ENCODE measurements at regions not wholly inside any gene's neighbourhood (a gene's known extent, or its start where the extent isn't known, plus 50 kb on each side); places are given as distances from the start of the nearest gene placed in this dataset.

DNA sequence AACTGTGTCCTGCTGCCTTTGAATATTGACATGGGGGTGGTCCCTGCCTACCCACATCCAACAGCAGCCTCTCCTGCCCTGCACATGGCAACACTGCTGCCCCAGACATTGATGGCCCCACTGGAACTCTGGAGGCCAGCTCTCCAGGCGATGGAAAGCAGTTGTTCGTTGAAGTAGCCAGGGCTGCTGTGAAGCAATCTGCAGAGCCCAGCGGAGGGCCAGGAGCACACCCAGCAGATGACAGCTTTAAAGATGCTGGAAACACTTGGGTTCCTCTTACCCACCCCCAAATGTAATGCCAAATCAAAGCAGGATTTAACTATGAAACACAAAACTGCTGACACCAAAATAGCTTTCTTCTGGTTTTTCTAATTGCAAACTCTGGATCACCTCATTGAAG lies 165.6 kb upstream of the NAV2 start:
- Histone ChIP-seq H3K36me3 (ENCODE audit: control insufficient read depth, insufficient read depth, low read length) (no peaks in the 10 kb centered on the region), H3K27me3 (ENCODE audit: control insufficient read depth, insufficient read depth, low read length) (peaks cover 3% of the 10 kb centered on the region), H3K4me3 (ENCODE audit: low read depth, low read length) (no peak overlapping the region)
- TF ChIP-seq, protein P1, sequence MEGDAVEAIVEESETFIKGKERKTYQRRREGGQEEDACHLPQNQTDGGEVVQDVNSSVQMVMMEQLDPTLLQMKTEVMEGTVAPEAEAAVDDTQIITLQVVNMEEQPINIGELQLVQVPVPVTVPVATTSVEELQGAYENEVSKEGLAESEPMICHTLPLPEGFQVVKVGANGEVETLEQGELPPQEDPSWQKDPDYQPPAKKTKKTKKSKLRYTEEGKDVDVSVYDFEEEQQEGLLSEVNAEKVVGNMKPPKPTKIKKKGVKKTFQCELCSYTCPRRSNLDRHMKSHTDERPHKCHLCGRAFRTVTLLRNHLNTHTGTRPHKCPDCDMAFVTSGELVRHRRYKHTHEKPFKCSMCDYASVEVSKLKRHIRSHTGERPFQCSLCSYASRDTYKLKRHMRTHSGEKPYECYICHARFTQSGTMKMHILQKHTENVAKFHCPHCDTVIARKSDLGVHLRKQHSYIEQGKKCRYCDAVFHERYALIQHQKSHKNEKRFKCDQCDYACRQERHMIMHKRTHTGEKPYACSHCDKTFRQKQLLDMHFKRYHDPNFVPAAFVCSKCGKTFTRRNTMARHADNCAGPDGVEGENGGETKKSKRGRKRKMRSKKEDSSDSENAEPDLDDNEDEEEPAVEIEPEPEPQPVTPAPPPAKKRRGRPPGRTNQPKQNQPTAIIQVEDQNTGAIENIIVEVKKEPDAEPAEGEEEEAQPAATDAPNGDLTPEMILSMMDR (IDR thresholded peaks at IDR 0.05; ENCODE audit: insufficient read depth, low read length, severe bottlenecking), result no peak
- FAIRE-seq, result no peak
- DNase-seq (ENCODE audit: low read depth), result no peak

DNA sequence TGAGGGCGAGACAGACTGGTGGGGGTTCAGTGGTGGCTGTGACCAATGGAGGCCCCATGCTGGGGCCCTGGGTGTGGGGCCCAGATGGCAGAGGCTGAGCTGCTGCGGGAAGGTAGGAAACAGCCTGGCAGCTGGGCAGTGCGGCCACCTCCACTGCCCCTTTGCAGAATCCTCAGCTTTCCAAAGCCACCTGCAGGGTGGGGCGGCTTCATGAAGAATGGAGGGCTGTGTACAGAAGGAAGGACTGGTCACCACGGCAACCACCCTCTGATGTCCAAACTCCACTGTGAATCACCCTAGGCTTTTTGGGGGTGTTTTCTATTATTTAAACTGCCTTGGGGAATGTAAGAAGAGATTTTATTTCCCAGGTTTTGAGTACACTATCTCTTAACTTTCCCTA lies 166.3 kb upstream of the NAV2 start:
- no peak for DNase-seq (ENCODE audit: low read depth)
- H3K36me3 ChIP-seq (ENCODE audit: control insufficient read depth, insufficient read depth, low read length), result no peaks in the 10 kb centered on the region
- TF ChIP-seq, protein P1 (IDR thresholded peaks at IDR 0.05; ENCODE audit: insufficient read depth, low read length, severe bottlenecking), result no peak
- H3K4me3 ChIP-seq (ENCODE audit: low read depth, low read length), result no peak overlapping the region
- no peak for FAIRE-seq
- peaks cover under 1% of the 10 kb centered on the region for H3K27me3 ChIP-seq (ENCODE audit: control insufficient read depth, insufficient read depth, low read length)

DNA sequence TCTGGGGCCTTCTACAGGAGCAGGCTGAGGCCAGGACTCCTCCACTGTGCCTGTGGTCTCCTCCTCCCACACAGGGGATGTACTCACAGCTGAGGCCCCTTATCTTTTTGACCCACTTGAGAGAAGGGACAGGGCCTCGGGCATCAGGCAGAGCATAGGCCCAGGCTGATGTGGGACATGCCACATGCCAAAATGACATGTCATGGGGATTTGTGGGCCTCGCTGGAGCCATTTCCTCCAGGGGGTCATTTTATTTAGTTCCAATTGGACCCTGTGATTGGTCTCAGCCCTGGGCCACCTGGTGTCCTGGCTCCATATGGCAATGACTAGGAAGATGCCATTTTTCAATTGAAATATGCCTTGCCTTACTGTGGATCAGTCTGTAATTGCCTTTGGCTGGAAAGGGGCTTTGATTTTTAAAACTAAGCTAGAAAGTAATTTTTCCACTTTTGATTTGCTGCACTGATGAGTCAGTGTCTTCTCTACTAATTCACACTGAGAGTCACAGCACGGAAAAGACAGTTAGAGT lies 171.1 kb upstream of the NAV2 start:
- Histone ChIP-seq H3K27me3 (ENCODE audit: control insufficient read depth, insufficient read depth, low read length) (peaks cover 2% of the 10 kb centered on the region), H3K4me3 (ENCODE audit: low read depth, low read length) (no peak overlapping the region), H3K36me3 (ENCODE audit: control insufficient read depth, insufficient read depth, low read length) (no peaks in the 10 kb centered on the region)
- FAIRE-seq, result no peak
- TF ChIP-seq, protein P1 (IDR thresholded peaks at IDR 0.05; ENCODE audit: insufficient read depth, low read length, severe bottlenecking), result no peak
- DNase-seq (ENCODE audit: low read depth), result no peak

DNA sequence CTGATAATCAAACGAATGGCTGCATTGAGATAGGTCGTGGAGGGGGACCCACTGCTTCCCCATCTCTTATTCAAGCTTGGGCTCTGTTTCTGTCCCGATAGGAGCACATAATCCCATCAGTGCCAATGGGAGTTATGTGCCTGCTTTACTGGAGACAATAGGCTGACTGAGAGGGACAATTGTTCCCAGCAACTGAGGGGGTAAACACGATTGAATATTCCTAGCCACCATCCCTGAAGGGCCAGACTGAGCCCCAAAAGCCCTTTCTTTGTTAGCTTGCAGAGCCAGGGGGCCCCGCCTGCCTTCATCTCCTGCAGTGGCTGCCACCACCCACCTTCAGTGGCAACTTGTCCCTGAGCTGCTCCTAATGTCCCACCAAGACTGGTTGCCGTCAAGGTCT lies 172.8 kb upstream of the NAV2 start:
- Histone ChIP-seq H3K4me3 (ENCODE audit: low read depth, low read length) (no peak overlapping the region), H3K36me3 (ENCODE audit: control insufficient read depth, insufficient read depth, low read length) (no peaks in the 10 kb centered on the region), H3K27me3 (ENCODE audit: control insufficient read depth, insufficient read depth, low read length) (peaks cover 3% of the 10 kb centered on the region)
- TF ChIP-seq, protein P1 (IDR thresholded peaks at IDR 0.05; ENCODE audit: insufficient read depth, low read length, severe bottlenecking), result no peak
- FAIRE-seq (no peak), DNase-seq (ENCODE audit: low read depth) (no peak)

DNA sequence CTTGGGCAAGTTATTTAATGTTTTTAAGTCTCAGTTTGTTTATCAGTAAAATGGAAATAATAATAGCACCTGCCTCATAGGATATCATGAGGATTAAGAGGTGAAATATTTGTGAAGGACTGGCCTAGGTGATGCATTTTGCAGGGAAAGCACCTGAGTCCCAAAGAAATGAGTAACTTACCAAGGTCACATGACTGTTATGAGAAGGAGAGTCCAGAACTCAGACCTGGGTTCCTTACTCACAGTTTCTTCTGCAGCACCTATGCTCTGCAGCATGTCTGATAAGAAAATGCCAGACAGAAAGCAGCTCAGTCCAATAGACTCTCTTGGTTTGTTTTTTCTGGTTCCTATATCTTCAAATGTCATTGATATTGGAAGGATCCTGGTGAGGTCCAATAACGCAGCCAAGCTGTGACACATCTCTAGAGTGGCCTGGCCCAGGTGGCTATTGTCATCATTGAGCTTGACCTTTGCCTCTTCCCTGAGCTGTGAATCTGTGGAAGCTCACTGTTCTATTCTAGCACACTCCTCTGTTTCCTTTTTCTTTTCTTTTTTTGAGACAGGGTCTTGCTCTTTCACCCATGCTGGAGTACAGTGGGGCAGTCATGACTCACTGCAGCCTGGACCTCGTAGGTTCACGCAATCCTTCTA lies 174.7 kb upstream of the NAV2 start:
- Histone ChIP-seq H3K4me3 (ENCODE audit: low read depth, low read length) (no peak overlapping the region), H3K36me3 (ENCODE audit: control insufficient read depth, insufficient read depth, low read length) (no peaks in the 10 kb centered on the region), H3K27me3 (ENCODE audit: control insufficient read depth, insufficient read depth, low read length) (peaks cover 5% of the 10 kb centered on the region)
- no peak for FAIRE-seq
- TF ChIP-seq, protein P1 (IDR thresholded peaks at IDR 0.05; ENCODE audit: insufficient read depth, low read length, severe bottlenecking), result no peak
- DNase-seq (ENCODE audit: low read depth), result peak; percentile 10

DNA sequence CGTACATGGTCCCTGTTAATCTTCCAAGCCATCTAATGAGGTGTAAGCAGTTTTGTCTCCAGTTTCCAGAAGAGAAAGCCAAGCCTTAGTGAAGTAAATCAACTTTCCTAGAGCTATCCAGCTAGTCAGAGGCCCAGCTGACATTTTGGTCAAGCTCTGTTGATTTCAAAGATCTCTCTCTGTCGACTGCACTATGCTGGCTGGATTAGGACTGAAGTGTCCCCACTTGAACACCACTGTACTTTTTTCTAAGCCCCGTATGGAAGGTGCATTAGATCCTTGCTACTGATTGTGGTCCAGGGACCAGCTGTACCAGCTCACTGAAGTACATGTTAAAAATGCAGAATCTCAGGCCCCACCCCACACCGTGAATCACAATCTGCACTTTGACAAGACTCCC lies 176.5 kb upstream of the NAV2 start:
- DNase-seq (ENCODE audit: low read depth), result no peak
- Histone ChIP-seq H3K4me3 (ENCODE audit: low read depth, low read length) (no peak overlapping the region), H3K27me3 (ENCODE audit: control insufficient read depth, insufficient read depth, low read length) (peaks cover 5% of the 10 kb centered on the region), H3K36me3 (ENCODE audit: control insufficient read depth, insufficient read depth, low read length) (no peaks in the 10 kb centered on the region)
- TF ChIP-seq, protein P1 (IDR thresholded peaks at IDR 0.05; ENCODE audit: insufficient read depth, low read length, severe bottlenecking), result no peak
- no peak for FAIRE-seq
